Forelimb muscle (tissue), 1 donor: ENCODE measurements at regions not wholly inside any gene's neighbourhood (a gene's known extent, or its start where the extent isn't known, plus 50 kb on each side); places are given as distances from the start of the nearest gene placed in this dataset.

ENCODE experiments used
- DNase-seq: peaks from one replicate; pipeline ENCODE4 v3.0.0-alpha.2; 2013; ENCODE audit warnings: low read depth

DNA sequence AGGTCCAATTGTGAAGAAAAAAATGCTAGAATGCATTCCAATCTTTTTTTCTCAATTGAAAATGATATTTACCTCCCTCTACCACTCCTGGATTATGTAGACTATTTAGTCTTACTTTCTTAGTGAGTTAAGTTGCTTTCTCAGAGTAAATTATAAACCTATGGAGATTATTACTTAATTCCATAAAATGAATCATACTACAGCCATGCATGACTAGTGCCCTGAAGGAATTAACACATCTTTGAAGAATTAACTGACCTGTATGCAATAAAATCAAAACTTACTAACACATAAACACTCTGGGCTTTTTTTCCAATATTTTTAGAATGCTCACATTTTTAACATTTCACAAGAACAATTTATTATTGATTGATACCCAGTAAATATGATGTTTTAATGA lies 379.4 kb upstream of the DACH1 start:
- no peak for DNase-seq

DNA sequence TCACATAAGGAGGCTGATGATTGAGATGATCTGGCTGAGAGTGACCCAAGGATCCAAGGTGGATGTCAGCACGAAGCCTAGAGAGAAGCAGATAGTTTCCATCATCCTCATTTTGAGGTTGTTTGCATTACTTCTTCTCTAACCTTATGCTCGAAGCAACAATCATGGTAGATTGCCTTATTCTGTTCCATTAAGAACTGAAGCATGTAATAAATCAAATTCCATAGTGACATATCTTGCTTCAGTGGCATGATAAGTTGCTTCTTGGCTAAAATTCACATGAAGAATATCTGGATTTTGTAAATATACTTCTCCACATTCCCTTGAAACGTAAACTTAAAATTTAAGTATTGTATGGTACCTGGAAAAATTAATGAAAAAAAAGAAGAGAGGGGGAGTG lies 377.8 kb upstream of the DACH1 start:
- no peak for DNase-seq

DNA sequence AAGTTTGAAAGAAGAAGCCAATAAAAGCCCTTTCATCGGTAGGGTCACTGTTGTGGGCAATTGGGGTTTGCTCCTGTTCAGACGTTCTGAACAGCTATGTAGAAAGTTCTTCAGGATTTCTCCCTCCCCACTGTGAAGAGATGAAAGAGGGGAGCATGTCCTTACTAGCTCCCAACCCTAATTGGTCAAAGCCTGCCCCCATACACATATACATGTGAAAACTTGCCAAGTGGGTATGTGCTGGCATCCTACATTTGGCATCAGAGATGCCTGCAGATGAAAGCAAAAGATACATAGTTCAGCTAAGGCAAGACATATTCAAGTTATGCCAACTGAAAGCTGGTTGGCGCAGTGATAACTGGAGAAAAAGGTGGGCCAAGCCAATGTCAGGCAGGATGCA lies 363.1 kb upstream of the DACH1 start:
- DNase-seq: no peak

DNA sequence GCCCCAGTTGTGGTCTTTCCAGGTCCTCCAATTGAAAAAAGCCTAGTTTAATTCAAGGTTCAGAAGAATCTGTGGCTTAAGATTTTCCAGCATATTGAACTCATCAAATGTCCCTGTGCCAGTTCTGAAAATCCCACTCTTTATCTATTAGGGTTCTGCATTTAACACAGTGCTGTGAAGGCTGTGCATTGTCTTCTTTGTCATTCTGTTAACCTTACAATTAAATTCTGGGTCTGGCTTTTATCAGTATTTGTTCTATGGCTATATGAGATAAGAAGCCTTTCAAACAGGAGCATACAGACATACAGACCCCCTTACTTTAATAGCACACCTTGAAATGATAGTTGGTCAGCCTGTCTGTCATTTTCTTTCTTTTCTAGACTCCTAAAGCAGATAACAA lies 362.1 kb upstream of the DACH1 start:
- DNase-seq: no peak

DNA sequence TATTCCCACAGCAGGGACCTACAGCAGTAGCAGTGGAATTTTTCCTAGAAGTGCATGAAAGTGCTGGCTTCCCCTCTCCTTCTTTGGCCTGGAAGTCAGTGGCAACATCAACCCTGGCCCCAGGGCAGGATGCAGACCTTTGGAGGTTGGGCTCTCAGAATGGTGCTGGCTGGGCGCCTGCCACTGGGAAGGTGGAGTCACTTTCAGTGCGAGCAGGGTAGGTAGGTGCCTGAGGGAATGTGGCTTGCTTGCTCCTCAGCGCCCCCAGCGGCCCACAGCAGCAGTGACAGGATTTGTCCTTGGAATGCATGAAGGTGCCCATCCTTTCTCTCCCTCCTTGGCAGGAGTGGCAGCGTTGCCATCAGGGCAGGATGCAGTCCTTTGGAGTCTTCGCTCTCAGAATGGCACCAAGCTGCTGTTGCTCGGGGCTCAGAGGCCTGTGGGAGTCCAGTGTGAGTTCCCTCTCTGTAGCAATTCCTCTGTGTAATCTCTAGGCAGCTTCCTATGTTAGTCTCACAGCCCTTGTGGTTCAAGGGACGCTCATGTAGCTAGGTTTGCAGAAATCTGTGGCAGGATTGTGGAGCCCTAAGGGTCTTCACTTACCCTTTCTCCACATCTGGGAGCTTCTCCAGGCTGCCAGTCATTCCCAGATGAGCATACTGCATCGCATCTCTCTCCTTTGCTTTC lies 354.4 kb upstream of the DACH1 start:
- no peak for DNase-seq

DNA sequence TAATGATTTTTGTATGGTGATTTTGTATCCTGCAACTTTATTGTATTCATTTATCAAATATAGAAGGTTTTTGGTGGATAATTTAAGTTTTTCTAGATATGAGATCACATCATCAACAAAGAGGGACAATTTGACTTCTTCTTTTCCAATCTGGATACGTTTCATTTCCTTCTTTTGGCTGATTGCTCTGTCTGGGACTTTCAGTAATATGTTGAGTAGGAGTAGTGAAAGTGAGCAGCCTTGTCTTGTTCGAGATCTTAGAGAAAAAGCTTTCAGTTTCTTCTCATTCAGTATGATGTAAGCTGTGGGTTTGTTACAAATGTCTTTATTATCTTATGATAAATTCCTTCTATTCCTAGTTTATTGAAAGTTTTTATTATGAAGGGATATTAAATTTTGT lies 352.0 kb upstream of the DACH1 start:
- no peak for DNase-seq

DNA sequence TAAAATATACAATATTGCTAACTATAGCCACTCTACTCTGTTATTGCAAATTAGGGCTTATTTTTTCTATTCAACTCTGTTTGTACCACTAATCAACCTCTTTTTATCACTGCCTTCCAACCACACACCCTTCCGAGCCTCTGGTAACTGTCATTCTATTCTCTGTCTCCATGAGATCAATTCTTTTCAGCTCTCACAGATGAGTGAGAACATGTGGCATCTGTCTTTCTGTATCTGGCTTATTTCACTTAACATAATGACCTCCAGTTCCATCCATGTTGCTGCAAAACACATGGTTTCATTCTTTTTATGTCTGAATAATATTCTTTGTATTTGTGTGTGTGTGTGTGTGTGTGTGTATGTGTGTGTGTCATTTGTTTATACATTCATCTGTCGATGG lies 350.1 kb upstream of the DACH1 start:
- DNase-seq: no peak

DNA sequence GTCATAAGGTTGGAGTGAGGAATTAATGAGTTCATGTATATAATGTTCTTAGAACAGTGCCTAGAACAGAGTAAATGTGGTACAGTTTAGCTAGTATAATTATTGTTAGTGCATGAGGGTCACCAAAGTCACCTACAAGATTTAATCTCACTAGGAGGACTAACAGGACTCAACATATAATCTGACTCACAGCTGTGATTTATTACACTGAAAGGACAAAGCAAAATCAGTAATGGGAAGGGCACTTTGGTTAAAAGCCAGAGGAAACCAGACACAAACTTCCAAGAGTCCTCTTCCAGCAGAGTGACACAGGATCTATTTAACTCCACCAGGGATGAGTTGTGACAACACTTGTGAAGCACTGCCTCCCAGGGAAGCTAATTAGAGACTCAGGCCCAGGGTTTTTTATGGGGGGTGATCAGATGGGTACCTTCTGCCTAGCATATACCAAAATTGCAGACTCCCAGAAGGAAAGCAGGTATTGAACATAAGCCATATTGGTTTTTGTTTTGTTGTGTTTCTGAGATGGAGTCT lies 341.2 kb upstream of the DACH1 start:
- no peak for DNase-seq

DNA sequence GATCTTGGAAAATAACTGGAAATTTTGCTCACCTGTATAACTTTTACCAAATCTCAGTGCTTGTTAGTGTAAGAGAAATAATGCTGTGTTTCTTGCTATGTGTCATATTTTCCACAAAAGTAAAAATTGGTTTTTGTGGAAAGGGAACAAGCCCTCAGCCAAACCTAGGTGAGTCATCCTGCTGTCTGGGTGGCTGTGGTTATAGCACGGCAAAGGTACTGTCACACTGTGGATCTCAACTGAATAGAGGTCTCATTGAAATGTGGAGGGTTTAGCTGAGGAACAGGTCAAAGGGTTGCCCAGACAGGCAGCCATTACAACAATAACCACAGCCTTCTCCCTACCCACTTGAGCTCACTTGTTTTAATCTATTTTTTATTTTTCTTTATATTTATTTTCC lies 338.8 kb upstream of the DACH1 start:
- DNase-seq: no peak

DNA sequence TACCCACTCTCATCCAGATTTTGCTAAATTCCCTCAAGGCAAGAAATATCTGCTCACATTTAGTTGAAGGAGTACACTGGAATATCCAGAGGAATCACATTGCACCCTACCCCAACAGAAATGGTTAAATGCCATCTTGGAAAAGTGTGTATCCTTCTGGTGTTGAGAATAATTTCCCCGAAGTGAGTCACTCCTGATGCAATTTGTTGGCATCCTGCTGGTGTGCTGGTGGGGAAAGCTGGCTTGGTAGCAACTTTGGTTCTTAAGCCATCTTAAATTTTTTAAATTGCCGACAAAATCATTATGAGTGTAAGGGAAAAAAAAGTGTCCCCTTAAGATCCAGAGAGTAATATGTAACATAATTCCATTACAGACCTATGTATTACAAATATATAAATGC lies 337.3 kb upstream of the DACH1 start:
- no peak for DNase-seq

DNA sequence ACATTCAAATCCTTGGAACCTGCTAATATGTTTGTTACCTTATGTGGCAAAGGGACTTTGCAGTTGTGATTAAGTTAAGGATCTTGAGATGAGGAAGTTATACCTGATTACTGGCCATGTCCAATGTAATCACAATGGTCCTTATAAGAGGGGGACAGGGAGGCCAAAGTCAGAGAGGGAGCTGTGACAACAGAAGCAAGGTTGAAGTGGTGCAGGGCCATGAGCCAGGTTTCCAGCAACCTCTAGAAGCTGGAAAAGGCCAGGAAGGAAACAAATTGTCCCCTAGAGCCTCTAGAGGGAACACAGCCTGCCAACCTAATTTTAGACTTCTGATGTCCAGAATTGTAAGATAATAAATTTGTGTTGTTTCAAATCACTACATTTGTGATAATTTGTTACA lies 334.7 kb upstream of the DACH1 start:
- DNase-seq: no peak

DNA sequence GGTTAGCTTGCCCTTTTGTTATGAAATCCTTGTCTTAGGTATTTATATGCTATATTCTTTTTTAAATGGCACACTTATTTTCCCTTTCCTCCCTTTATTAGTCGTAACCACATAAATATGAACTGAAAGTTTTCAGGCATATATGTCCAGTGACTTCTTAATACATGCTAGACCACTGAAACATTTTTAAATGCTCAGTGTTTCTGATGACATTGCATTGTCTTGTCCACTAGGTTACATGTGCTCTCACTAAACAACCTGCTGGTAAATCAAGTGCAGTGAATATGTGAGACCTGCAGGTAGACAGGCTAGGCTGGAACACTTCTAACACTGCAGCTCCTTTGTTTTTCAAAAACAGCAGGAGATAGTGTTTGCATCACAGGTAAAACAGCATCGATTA lies 332.6 kb upstream of the DACH1 start:
- no peak for DNase-seq

DNA sequence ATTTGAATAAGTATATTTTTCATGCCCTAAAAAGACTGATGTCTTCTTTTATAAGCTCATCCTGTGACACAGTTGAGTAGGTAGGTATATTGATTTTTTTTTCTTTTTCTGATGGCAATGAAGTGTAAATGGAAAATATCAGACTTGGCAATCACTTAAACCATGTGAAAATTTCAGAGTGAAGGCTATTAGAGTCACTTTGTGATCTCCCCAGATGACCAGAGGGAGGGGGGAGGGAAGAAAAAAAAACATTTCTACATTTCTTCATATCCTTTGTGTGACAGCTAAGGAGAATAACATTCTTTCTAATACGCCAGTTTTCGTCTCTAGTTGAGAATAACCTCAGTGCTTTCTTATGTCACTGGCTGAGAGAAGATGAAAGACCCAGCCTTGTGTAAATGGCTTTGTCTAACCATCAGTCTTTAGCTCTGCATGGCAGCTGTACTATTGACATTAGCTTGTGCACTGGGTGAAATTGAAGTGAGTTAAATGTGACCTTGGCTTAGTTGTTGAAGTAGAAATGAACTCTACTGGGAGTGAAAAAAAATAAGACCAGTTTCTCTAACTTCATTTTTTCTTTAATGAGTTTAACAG lies 332.1 kb upstream of the DACH1 start:
- DNase-seq: no peak

DNA sequence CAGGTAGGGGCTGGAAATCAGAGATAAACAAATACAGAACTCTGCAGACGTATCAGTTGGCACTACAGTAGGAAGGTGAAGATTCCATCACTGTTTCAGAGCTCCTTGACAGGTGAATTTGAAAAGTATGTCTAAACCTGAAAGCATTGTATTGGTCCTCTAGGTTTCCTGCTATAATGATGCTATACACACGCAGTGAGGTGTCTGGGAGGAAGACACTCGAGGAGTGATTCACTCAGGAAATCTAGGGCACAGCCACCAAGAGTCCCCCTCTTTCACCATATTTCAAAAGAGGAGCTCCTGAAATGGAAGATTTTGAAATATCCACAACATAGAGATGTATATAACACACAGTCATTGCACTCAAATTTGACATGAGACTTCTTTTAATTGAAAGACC lies 331.0 kb upstream of the DACH1 start:
- no peak for DNase-seq

DNA sequence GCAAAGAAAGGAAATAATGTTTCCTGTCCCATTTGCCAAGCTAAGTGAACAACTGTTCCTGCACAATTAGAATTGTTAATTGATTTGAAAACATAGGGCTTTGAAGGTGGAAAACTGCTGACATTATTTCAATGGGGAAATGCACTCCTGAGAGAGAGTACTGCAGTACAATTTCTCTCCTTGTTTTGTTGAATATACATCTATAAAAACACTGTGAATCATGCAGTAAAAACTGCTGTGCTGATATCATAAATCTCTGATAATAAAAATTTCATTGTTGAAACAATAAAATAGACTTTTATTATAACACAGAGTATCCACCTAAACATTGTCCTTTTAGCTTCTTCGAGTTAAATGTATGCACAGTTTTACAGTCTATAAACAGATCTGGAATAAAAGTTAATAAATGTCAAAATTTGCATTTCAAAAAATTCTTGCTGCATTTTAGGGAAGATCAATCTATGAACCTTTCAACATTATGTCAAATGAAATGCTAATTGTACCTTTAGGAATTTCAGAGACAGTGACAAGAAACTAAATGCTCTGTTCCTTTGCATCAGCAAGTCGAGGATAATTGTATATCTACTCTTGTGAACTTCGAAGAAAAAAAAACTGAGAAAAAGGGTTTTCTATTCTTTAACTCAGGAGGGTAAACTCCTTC lies 328.2 kb upstream of the DACH1 start:
- no peak for DNase-seq

DNA sequence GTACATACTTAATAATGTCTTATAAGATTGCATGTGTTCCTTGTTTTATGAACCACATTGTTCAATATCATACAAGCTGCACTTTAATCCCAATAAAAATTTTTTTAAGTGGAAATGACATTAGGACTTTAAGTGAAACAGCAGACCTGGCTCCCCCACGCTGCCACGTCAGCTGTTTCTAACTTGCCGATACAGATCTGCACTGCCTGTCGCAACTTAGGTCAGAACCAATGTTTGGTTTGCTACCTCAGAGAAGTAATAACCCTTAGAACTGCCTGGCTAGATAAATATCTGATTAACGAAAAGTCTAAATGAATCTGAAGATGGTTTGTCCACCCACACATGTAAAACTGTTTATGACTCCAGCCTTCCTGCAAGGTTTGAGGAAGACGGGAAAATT lies 327.5 kb upstream of the DACH1 start:
- DNase-seq: no peak

DNA sequence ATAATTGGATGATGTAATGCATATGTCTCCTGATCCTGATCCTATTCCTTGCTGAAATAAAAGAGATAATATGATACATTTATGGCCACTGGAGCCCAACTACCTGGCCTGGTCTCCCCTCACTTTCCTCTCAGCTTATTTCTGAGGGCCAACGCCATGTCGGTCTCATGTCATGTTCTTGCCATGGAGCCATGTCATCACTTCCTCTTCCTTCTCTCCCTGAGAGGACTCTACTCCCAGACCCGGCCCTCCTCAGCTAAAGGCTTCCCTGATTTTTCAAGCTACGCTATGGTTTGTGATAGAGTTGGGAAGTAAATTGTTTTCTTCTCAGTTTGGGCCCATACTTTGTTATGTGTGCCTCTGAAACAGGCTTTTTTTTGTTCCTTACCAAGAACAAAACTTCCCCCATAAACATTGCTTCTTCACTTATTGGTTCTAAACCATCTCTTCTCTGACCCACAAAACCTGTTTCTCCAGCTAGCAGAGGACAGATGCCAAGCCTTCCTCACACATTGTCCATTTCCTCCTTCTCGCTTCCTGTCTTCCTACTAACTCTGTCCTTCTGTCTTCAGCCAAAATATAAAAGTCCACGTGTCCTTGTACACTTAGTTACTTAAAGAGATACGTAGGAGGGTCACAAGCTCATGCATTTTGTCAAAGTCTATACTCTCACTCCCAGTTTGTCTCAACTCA lies 319.9 kb upstream of the DACH1 start:
- no peak for DNase-seq

DNA sequence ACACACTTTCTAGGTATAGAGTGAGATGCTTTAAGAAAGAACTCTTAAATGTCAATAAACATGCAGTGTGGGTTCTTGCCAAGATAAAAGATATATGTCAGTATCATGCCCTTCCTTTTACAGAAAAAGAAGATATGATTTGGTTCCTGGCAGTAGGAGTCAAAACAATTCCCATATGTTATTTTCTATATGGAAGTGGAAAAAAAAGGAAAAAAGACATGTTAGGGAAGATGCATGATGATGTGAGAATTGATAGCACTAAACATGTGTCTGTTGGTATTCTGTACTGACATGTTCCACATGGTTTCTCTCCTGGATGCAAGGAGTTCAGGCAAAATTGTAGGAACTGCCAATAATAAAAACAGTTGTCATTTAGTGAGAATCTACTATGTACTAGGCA lies 318.8 kb upstream of the DACH1 start:
- no peak for DNase-seq

DNA sequence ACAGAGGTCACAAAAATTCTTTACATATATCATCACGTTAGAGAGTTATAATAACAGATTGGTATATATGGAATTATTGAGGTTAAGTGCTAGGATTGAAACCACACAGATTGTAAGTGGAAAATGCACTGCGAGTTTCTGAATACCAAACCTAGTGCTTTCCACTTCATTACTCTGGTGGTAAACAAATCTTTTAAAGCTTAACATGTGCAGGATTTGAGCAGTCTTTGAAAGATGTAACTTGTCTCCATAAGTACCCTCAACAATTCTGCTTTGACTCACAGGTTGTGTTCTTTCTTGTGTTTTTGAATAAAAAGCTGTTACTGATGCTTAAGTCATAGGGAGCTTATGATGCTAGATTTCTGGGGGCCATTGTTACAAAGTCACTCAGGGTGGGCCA lies 314.7 kb upstream of the DACH1 start:
- DNase-seq: no peak

DNA sequence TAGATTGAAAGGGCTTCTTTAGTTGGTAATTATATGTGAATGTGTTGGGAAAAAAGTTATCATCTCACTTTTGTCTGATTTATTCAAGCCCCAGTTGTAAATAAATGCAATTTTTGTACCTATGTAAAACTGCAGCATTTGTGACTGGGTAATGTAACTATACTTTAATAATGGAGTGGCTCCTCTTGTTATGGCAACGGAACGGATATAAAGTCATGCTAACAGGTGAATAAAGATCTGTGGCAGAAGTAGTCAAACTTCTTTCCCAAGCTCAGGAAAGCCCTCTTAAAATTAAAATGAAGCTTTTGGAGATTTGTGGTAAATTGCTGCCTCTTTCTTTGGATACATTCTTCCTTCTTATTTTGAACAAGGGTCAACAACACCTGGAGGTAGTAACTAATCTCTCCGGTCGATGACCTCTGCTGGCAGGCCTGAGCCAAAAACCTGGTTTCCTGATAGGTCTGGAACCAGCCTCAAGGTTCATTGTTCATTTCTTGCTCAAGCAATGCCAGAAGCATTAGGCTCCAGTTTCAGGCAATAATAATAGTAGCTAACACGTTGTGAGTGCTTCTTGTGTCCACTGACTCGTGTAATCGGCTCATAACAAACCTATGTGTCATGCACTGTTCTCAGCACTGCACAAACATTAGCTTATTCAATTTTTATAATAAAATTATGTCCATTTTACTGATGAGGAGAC lies 313.4 kb upstream of the DACH1 start:
- no peak for DNase-seq

DNA sequence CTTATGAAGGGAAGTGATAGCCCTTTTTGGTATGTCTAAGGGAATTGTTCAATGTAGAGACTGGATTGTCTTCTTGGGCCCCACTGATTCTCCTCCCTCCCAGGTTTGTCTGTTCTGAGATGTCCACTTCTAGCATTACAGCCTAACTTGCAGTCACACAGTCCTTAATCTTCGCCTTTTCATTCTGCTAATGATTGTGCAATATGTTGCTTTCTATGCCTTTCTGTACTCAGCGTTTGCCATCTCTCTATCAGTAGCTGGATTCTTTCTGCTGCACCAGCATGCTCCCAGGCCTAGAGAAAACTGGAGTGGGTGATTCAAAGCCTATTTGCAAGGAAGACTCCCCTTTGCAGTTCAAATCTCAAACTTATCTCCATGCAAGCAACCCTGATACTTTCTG lies 307.5 kb upstream of the DACH1 start:
- DNase-seq: no peak

DNA sequence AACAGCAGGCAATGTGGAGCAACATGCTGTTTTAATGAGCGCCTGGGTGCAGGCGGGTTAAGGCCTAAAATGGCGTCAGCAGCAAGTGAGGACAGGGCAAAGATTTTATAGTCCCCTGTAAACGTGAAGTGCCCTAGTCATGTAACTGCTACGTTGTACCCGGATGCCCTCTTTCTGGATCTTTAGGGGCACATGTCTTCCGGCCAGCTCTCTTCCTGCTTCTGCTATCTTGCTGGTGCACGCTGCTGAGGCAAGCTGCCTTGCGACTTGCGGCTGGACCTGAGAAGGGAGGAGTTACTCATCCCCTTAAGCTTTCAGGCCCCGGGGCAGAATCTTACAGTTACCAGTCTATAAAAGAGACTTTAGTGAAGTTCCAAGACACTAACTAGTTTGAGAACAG lies 303.6 kb upstream of the DACH1 start:
- DNase-seq: no peak
